ENCODE measurements at regions not wholly inside any gene's neighbourhood (a gene's known extent, or its start where the extent isn't known, plus 50 kb on each side); places are given as distances from the start of the nearest gene placed in this dataset.

DNA sequence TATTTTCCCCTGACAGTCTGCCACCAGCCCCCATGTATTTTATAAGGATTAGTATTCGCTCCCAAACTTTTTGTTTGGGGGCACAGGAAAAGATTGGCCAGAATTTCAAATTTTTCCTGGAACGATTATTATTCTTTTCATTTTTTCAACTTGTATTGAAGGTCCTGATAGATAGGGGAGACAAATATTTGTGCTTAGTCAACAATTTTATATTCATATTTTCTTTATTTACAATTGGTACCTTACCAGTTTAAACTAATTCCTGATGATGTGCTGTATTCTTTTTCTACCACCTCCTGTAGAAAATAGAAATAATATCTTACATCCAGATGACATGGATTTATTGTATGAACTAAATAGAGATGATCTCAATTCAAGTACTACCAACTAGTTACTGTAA lies 60.7 kb upstream of the TSLP start:
- TF ChIP-seq CTCF (IDR thresholded peaks at IDR 0.05) = no peak
- Histone ChIP-seq H3K36me3 (replicated peaks in 1 of 2; ENCODE audit: control insufficient read depth in 1 of 2, insufficient read depth in 2 of 2, low read length in 2 of 2) (no peaks in the 10 kb centered on the region), H3K4me1 (ENCODE audit: control insufficient read depth in 1 of 2, insufficient read depth in 2 of 2, low read length in 2 of 2) (no peaks in the 10 kb centered on the region), H3K4me2 (replicated peaks; ENCODE audit: extremely low read depth, low read length, poor library complexity, severe bottlenecking) (no peak overlapping the region), H3K27me3 (ENCODE audit: control insufficient read depth in 2 of 2, insufficient read depth in 2 of 2, low read length in 2 of 2) (no peaks in the 10 kb centered on the region), H2AFZ (ENCODE audit: insufficient read depth, low read depth, low read length, poor library complexity, severe bottlenecking) (no peak overlapping the region), H3K4me3 (replicated peaks in 1 of 3; ENCODE audit: low read depth in 2 of 3, low read length in 3 of 3) (no peak overlapping the region), H3K27ac (ENCODE audit: low read depth in 1 of 2, low read length in 2 of 2) (no peak overlapping the region), H3K79me2 (ENCODE audit: insufficient read depth, low read length) (no peaks in the 10 kb centered on the region), H3K9me3 (replicated peaks in 1 of 2; ENCODE audit: control insufficient read depth in 1 of 2, insufficient read depth in 1 of 2, low read length in 2 of 2) (no peaks in the 10 kb centered on the region), H4K20me1 (ENCODE audit: insufficient read depth, low read length) (no peaks in the 10 kb centered on the region), H3K9ac (ENCODE audit: insufficient read depth, low read length, poor library complexity, severe bottlenecking) (no peak overlapping the region)
- no CpG with 5 or more reads among the region's 2 CpGs for WGBS (ENCODE audit: insufficient coverage)
- no peaks in the 10 kb centered on the region for H3K4me1 Mint-ChIP-seq
- no peak for DNase-seq
- H3K36me3 Mint-ChIP-seq = no peaks in the 10 kb centered on the region
- H3K27ac Mint-ChIP-seq = no peak overlapping the region
- no peak overlapping the region for H3K4me3 Mint-ChIP-seq
- intact Hi-C loops (cut with micrococcal nuclease) = no loop called here
- H3K9me3 Mint-ChIP-seq = peaks cover 0 to 8% (median 0%) of the 10 kb centered on the region in 7 donors
- H3K27me3 Mint-ChIP-seq (ENCODE audit: low read depth in 3 of 3) = no peaks in the 10 kb centered on the region

DNA sequence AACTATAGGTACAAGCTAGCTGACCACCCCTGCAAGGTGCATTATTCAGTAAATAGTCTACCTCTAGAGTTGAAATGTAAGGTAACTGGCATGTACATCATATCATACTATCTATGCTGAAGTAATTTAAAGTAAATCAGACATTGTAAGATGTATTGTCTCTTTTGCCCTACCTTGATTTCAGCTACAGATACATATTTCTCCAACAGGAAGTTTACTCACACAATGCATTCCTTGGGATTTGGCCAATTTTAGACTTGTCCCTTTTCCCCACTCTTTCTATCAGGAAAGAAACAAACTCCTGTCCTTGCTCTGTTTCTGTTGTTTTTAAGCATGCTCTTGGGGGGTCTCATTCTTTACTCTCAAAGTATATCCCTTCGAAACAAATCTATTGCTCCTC lies 58.5 kb upstream of the TSLP start:
- no peaks in the 10 kb centered on the region for H3K4me1 ChIP-seq (ENCODE audit: control insufficient read depth in 1 of 2, insufficient read depth in 2 of 2, low read length in 2 of 2)
- TF ChIP-seq CTCF (IDR thresholded peaks at IDR 0.05) = no peak
- H3K27me3 Mint-ChIP-seq (ENCODE audit: low read depth in 3 of 3) = peaks cover 0 to 2% (median 0%) of the 10 kb centered on the region in 3 donors
- H3K4me2 ChIP-seq (replicated peaks; ENCODE audit: extremely low read depth, low read length, poor library complexity, severe bottlenecking) = no peak overlapping the region
- no peaks in the 10 kb centered on the region for H3K79me2 ChIP-seq (ENCODE audit: insufficient read depth, low read length)
- intact Hi-C loops (cut with micrococcal nuclease) = no loop called here
- WGBS (ENCODE audit: insufficient coverage) = no CpG with 5 or more reads among the region's 1 CpG
- no peak overlapping the region for H3K4me3 Mint-ChIP-seq
- H3K36me3 ChIP-seq (replicated peaks in 1 of 2; ENCODE audit: control insufficient read depth in 1 of 2, insufficient read depth in 2 of 2, low read length in 2 of 2) = no peaks in the 10 kb centered on the region
- H3K9me3 ChIP-seq (replicated peaks in 1 of 2; ENCODE audit: control insufficient read depth in 1 of 2, insufficient read depth in 1 of 2, low read length in 2 of 2) = no peaks in the 10 kb centered on the region
- H3K27ac ChIP-seq (ENCODE audit: low read depth in 1 of 2, low read length in 2 of 2) = no peak overlapping the region
- H3K9ac ChIP-seq (ENCODE audit: insufficient read depth, low read length, poor library complexity, severe bottlenecking) = no peak overlapping the region
- H3K36me3 Mint-ChIP-seq = no peaks in the 10 kb centered on the region
- H4K20me1 ChIP-seq (ENCODE audit: insufficient read depth, low read length) = no peaks in the 10 kb centered on the region
- no peaks in the 10 kb centered on the region for H3K4me1 Mint-ChIP-seq
- H3K9me3 Mint-ChIP-seq = peaks cover 0 to 8% (median 1%) of the 10 kb centered on the region in 7 donors
- no peak overlapping the region for H3K4me3 ChIP-seq (replicated peaks in 1 of 3; ENCODE audit: low read depth in 2 of 3, low read length in 3 of 3)
- no peaks in the 10 kb centered on the region for H3K27me3 ChIP-seq (ENCODE audit: control insufficient read depth in 2 of 2, insufficient read depth in 2 of 2, low read length in 2 of 2)
- no peak overlapping the region for H2AFZ ChIP-seq (ENCODE audit: insufficient read depth, low read depth, low read length, poor library complexity, severe bottlenecking)
- no peak for DNase-seq
- no peak overlapping the region for H3K27ac Mint-ChIP-seq

Data from CD14-positive monocyte (primary cell).